ENCODE measurements at regions not wholly inside any gene's neighbourhood (a gene's known extent, or its start where the extent isn't known, plus 50 kb on each side); places are given as distances from the start of the nearest gene placed in this dataset.
"Not testable (repeated sequence)": the region's sequence is repeated elsewhere in the genome, so short reads cannot be mapped to it uniquely, and the experiment has no call there.

DNA sequence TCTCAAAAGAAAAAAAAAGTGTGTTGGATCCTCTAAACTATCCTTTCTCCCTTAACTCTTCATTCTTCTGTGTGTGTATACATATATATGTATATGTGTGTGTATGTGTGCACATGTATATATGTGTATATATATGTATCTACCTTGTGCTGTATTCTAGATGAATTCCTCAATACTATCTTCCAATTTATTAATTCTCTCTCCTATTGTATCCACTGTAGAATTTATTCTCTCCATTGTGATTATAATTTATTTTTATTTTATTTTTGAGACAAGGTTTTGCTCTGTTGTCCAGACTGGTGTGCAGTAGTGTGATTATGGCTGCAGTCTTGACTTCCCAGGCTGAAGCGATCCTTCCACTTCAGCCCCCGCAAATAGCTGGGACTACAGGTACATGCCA is 147.1 kb upstream of the ZNF618 start:
- Histone ChIP-seq H3K27me3 (ENCODE audit: low read depth) (no peaks in the 10 kb centered on the region), H3K36me3 (no peaks in the 10 kb centered on the region), H3K27ac (no peak overlapping the region), H3K4me1 (no peaks in the 10 kb centered on the region), H3K9me3 (peaks cover 11% of the 10 kb centered on the region), H3K4me3 (no peak overlapping the region)
- intact Hi-C loops (cut with DNase I) = no loop called here
- TF ChIP-seq, protein P1, sequence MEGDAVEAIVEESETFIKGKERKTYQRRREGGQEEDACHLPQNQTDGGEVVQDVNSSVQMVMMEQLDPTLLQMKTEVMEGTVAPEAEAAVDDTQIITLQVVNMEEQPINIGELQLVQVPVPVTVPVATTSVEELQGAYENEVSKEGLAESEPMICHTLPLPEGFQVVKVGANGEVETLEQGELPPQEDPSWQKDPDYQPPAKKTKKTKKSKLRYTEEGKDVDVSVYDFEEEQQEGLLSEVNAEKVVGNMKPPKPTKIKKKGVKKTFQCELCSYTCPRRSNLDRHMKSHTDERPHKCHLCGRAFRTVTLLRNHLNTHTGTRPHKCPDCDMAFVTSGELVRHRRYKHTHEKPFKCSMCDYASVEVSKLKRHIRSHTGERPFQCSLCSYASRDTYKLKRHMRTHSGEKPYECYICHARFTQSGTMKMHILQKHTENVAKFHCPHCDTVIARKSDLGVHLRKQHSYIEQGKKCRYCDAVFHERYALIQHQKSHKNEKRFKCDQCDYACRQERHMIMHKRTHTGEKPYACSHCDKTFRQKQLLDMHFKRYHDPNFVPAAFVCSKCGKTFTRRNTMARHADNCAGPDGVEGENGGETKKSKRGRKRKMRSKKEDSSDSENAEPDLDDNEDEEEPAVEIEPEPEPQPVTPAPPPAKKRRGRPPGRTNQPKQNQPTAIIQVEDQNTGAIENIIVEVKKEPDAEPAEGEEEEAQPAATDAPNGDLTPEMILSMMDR (IDR thresholded peaks at IDR 0.05) = no peak
- DNase-seq (no peak), ATAC-seq (no peak)

DNA sequence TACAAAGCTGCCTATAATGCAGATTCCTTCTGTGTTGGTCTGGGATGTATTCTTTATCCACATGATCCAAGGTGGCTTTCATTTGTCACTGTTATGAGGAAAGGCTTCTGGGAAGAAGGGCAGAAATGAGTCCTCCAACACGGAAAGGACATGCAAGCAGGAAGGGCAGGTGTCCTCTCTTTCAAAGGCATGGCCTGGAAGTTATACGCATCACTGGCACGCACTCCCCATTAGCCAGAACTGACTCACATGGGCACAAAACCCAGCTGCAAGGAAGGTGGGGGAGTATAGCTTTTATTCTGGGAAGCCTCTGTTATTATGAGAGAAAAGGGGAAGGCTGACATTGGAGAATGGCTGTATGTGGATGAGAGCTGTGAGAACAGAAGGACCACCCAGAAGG is 141.3 kb upstream of the ZNF618 start:
- TF ChIP-seq, protein P1 (IDR thresholded peaks at IDR 0.05) = no peak
- peaks cover 6% of the 10 kb centered on the region for H3K9me3 ChIP-seq
- intact Hi-C loops (cut with DNase I) = no loop called here

GRCh38 chr9:113737517-113738271 is 138.4 kb upstream of the ZNF618 start:
- peak in 1 of 2 donors; percentile 68 for ATAC-seq
- peaks cover 5% of the 10 kb centered on the region for H3K27me3 ChIP-seq (ENCODE audit: low read depth)

More for the DNA sequence above, 141.3 kb upstream of the ZNF618 start:
- Histone ChIP-seq H3K27ac (no peak overlapping the region), H3K4me3 (no peak overlapping the region), H3K27me3 (ENCODE audit: low read depth) (no peaks in the 10 kb centered on the region), H3K4me1 (no peaks in the 10 kb centered on the region), H3K36me3 (no peaks in the 10 kb centered on the region)
- DNase-seq = no peak
- no peak for ATAC-seq

DNA sequence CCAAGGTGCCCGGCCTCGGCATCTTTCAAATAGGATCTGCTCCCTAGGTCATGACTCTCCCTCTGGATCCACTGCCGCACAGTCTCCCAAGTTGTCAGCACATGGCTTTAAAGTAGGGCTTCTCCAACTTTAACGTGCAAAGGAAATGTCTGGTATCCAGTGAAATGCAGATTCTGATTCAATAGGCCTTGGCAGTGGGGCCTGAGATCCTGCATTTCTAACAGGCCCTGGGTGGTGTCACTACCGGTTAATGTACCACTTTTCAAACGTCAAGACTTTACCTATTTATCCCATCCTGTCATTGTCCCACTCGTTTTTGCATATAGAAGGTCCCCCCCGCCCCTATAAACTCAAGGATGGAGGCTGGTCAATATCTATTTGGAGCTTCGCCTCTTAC is 137.6 kb upstream of the ZNF618 start:
- DNase-seq = no peak
- ATAC-seq = no peak
- intact Hi-C loops (cut with DNase I) = no loop called here
- TF ChIP-seq, protein P1 (IDR thresholded peaks at IDR 0.05) = no peak
- Histone ChIP-seq H3K4me3 (no peak overlapping the region), H3K4me1 (no peaks in the 10 kb centered on the region), H3K27ac (no peak overlapping the region), H3K9me3 (no peaks in the 10 kb centered on the region), H3K27me3 (ENCODE audit: low read depth) (peaks cover 5% of the 10 kb centered on the region), H3K36me3 (no peaks in the 10 kb centered on the region)

More at GRCh38 chr9:113737517-113738271, 138.4 kb upstream of the ZNF618 start:
- H3K36me3 ChIP-seq = no peaks in the 10 kb centered on the region
- H3K4me1 ChIP-seq = no peaks in the 10 kb centered on the region
- no peaks in the 10 kb centered on the region for H3K9me3 ChIP-seq
- TF ChIP-seq, protein P1 (IDR thresholded peaks at IDR 0.05) = peak; percentile 70
- H3K4me3 ChIP-seq = no peak overlapping the region
- intact Hi-C loops (cut with DNase I) = no loop called here
- no peak for DNase-seq
- H3K27ac ChIP-seq = no peak overlapping the region

- Histone ChIP-seq H3K4me1 (no peaks in the 10 kb centered on the region), H3K9me3 (no peaks in the 10 kb centered on the region), H3K4me3 (no peak overlapping the region), H3K27ac (no peak overlapping the region), H3K36me3 (no peaks in the 10 kb centered on the region), H3K27me3 (ENCODE audit: low read depth) (peaks cover 5% of the 10 kb centered on the region)
- TF ChIP-seq, protein P1 (IDR thresholded peaks at IDR 0.05) = no peak
- ATAC-seq (no peak), DNase-seq (no peak)
- intact Hi-C loops (cut with DNase I) = no loop called here
These were observed 137.1 kb upstream of the ZNF618 start for GRCh38 chr9:113738893-113739604.

DNA sequence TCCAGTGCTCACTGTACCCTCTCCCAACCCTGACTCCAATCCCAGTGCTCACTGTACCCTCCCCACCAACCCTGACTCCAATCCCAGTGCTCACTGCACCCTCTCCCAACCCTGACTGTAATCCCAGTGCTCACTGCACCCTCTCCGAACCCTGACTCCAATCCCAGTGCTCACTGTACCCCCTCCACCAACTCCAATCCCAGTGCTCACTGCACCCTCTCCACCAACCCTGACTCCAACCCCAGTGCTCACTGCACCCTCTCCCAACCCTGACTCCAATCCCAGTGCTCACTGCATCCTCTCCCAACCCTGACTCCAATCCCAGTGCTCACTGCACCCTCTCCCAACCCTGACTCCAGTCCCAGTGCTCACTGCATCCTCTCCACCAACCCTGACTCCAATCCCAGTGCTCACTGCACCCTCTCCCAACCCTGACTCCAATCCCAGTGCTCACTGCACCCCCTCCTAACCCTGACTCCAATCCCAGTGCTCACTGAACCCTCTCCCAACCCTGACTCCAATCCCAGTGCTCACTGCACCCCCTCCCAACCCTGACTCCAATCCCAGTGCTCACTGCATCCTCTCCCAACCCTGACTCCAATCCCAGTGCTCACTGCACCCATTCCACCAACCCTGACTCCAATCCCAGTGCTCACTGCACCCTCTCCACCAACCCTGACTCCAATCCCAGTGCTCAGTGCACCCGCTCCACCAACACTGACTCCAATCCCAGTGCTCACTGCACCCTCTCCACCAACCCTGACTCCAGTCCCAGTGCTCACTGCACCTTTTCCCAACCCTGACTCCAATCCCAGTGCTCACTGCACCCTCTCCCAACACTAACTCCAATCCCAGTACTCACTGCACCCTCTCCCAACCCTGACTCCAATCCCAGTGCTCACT is 136.3 kb upstream of the ZNF618 start:
- H3K36me3 ChIP-seq; H3K27me3 ChIP-seq (ENCODE audit: low read depth); H3K4me3 ChIP-seq; H3K4me1 ChIP-seq; H3K9me3 ChIP-seq; ATAC-seq; H3K27ac ChIP-seq; DNase-seq; intact Hi-C loops (cut with DNase I): not testable (repeated sequence)

DNA sequence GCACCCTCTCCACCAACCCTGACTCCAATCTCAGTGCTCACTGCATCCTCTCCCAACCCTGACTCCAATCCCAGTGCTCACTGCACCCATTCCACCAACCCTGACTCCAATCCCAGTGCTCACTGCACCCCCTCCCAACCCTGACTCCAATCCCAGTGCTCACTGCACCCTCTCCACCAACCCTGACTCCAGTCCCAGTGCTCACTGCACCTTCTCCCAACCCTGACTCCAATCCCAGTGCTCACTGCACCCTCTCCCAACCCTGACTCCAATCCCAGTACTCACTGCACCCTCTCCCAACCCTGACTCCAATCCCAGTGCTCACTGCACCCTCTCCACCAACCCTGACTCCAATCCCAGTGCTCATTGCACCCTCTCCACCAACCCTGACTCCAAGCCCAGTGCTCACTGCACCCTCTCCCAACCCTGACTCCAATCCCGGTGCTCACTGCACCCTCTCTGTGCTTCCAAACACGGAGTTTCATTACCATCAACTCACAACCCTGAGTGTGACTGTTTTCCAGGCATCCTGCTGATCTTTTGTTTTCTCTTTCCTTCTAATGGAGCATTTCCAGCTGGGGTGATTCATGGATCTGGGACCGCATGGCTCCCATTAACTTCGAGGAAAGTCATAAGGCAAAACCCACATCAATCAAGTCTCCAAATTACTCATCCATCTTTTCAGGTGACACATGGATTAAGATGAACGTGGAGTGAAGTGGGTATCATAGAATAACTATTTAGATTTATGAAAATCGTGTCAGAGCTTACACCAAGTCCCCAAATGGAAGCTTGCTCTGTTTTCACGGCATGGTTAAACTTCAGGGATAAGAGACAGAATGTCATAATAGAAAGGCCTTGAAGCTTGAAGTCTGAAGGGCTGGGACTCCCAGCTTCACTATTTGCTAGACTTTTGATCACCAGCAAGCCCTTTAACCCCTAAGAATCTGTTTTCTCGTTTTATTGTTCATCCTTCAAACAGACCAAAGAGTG is 135.3 kb upstream of the ZNF618 start:
- H3K4me3 ChIP-seq; H3K4me1 ChIP-seq; H3K36me3 ChIP-seq; H3K9me3 ChIP-seq; ATAC-seq; H3K27ac ChIP-seq; H3K27me3 ChIP-seq (ENCODE audit: low read depth); DNase-seq; intact Hi-C loops (cut with DNase I): not testable (repeated sequence)

Data from lower lobe of right lung (tissue), 2 donors.